ENCODE measurements at regions not wholly inside any gene's neighbourhood (a gene's known extent, or its start where the extent isn't known, plus 50 kb on each side); places are given as distances from the start of the nearest gene placed in this dataset.

- H3K9me3 Mint-ChIP-seq = no peaks in the 10 kb centered on the region
- no peak for DNase-seq
- H3K27me3 Mint-ChIP-seq = peaks cover 3% of the 10 kb centered on the region
- intact Hi-C loops (cut with micrococcal nuclease) = loop anchor here (10.0 kb wide), 4 partner anchors 297 to 1003 kb away; partner anchors contain the start of genes ACBD6 and GLUL
- no peaks in the 10 kb centered on the region for H3K36me3 Mint-ChIP-seq (ENCODE audit: low read depth)
- H3K4me1 Mint-ChIP-seq = peaks cover 25% of the 10 kb centered on the region
- H3K27ac Mint-ChIP-seq = peak overlapping the region; percentile 34
- H3K4me3 Mint-ChIP-seq = no peak overlapping the region
Measured at GRCh38 chr1:181391301-181391900, 91.9 kb upstream of the CACNA1E start.

DNA sequence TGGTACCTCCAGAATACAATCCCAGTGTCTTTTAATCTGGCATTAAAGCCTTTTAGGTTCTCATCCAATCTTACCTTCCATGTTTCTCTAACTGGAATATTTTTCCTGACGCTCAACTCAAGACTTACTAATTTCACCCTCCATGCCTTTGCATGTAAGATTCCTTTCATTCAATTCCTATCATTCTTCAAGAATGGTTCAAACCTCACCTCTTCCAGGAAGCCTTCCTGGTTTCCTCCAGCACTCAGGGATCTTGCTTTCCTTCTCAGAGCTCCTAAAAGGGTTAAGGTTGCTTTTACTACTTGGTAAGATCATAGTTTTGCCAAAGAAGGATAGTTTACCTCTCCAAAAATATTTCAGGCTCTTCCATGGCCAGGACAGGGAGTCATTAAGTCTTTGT, 91.2 kb upstream of the CACNA1E start:
- H3K4me1 Mint-ChIP-seq = peaks cover 25% of the 10 kb centered on the region
- intact Hi-C loops (cut with micrococcal nuclease) = loop anchor here (10.0 kb wide), 4 partner anchors 297 to 1003 kb away; partner anchors contain the start of genes ACBD6 and GLUL
- peak overlapping the region; percentile 35 for H3K27ac Mint-ChIP-seq
- no peak overlapping the region for H3K4me3 Mint-ChIP-seq
- H3K9me3 Mint-ChIP-seq = no peaks in the 10 kb centered on the region
- peaks cover 3% of the 10 kb centered on the region for H3K27me3 Mint-ChIP-seq
- DNase-seq = no peak
- no peaks in the 10 kb centered on the region for H3K36me3 Mint-ChIP-seq (ENCODE audit: low read depth)

GRCh38 chr1:181392613-181393220, 90.6 kb upstream of the CACNA1E start:
- Mint-ChIP-seq H3K27me3 (peaks cover 3% of the 10 kb centered on the region), H3K36me3 (ENCODE audit: low read depth) (no peaks in the 10 kb centered on the region), H3K4me3 (no peak overlapping the region), H3K27ac (peak overlapping the region; percentile 35), H3K9me3 (no peaks in the 10 kb centered on the region), H3K4me1 (peaks cover 29% of the 10 kb centered on the region)
- no peak for DNase-seq
- intact Hi-C loops (cut with micrococcal nuclease) = loop anchor here (10.0 kb wide), 4 partner anchors 298 to 1002 kb away; partner anchors contain the start of genes ACBD6 and GLUL

GRCh38 chr1:181394766-181395165, 88.6 kb upstream of the CACNA1E start:
- no peak for DNase-seq
- peaks cover under 1% of the 10 kb centered on the region for H3K27me3 Mint-ChIP-seq
- no peaks in the 10 kb centered on the region for H3K36me3 Mint-ChIP-seq (ENCODE audit: low read depth)
- no peak overlapping the region for H3K4me3 Mint-ChIP-seq
- no peak overlapping the region for H3K27ac Mint-ChIP-seq
- H3K9me3 Mint-ChIP-seq = no peaks in the 10 kb centered on the region
- H3K4me1 Mint-ChIP-seq = peaks cover 44% of the 10 kb centered on the region
- intact Hi-C loops (cut with micrococcal nuclease) = loop anchor here (5.0 to 10.0 kb wide), 7 partner anchors 77 to 1223 kb away; partner anchors contain the start of genes ACBD6 and GLUL

DNA sequence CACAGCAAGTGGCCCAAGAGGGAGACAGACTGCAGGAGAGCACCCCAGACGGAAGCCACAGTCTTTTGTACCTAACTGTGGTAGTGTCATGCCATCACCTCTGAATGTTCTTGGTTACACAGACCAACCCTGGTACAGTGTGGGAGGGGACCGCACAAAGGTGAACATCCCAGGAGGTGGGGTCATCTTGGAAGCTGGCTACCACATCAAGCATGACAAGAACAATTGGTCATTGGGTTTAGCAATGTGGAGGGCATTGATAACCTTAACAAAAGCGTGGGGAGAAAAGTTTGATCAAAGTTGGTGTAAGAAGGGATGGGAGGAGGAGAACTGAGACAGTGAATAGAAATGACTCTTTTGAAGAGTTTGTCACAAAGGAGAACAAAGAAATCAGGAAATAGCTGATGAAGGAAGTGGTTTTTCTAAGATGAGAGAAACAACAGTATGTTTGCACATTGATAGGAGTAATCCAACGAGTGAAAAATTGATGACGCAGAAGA, 87.1 kb upstream of the CACNA1E start:
- H3K9me3 Mint-ChIP-seq = no peaks in the 10 kb centered on the region
- peaks cover 46% of the 10 kb centered on the region for H3K4me1 Mint-ChIP-seq
- peak; percentile 88 for DNase-seq
- no peak overlapping the region for H3K27ac Mint-ChIP-seq
- no peaks in the 10 kb centered on the region for H3K27me3 Mint-ChIP-seq
- intact Hi-C loops (cut with micrococcal nuclease) = loop anchor here (2.0 to 10.0 kb wide), 8 partner anchors 79 to 1221 kb away; partner anchors contain the start of genes ACBD6 and GLUL
- no peaks in the 10 kb centered on the region for H3K36me3 Mint-ChIP-seq (ENCODE audit: low read depth)
- no peak overlapping the region for H3K4me3 Mint-ChIP-seq

DNA sequence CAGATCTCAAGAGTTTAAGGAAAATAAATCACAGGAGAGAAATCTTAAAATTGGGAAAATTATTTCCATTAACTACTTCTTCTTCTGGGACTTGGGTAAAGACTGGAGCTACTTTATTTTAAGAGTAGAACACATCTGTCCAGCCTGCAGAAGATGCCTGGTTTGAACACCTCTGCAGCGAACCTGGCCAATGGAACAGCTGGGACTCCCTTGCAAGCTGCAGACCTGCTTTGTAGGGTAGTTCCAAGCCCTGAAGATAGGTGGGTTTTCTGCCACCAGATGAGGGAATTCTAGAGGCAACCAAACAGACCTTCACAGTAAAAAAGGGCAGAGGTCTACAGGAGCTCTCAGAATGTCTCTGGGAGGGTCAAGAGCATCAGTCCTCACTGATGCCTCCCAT, 86.5 kb upstream of the CACNA1E start:
- Mint-ChIP-seq H3K36me3 (ENCODE audit: low read depth) (no peaks in the 10 kb centered on the region), H3K27me3 (no peaks in the 10 kb centered on the region), H3K4me1 (peaks cover 46% of the 10 kb centered on the region), H3K4me3 (no peak overlapping the region), H3K27ac (no peak overlapping the region), H3K9me3 (no peaks in the 10 kb centered on the region)
- peak; percentile 61 for DNase-seq
- intact Hi-C loops (cut with micrococcal nuclease) = loop anchor here (2.0 to 10.0 kb wide), 8 partner anchors 80 to 1220 kb away; partner anchors contain the start of genes ACBD6 and GLUL

DNA sequence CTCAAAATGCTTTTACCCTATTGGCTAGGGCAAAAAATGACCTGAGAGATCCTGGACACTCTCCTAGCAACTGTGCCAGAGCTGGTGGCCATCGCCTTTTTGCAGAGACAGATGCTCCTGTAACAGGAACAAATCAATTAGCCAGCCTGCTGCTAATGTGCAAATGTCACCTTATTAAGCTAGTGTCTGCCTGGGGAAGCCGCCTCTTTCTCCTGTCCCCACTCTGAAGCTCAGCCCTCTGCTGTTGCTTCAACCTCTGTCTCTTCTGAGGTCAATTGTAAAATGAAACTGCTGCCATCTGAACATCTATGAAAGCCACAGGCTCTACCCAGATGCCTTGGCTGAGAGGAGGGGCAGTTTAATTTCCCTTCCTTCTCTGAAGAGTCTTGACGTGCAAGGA, 85.5 kb upstream of the CACNA1E start:
- Mint-ChIP-seq H3K4me1 (peaks cover 39% of the 10 kb centered on the region), H3K36me3 (ENCODE audit: low read depth) (no peaks in the 10 kb centered on the region), H3K4me3 (peak overlapping the region; percentile 63), H3K9me3 (no peaks in the 10 kb centered on the region), H3K27ac (peak overlapping the region; percentile 87), H3K27me3 (no peaks in the 10 kb centered on the region)
- DNase-seq = peak; percentile 81
- intact Hi-C loops (cut with micrococcal nuclease) = loop anchor here (2.0 to 10.0 kb wide), 8 partner anchors 81 to 1219 kb away; partner anchors contain the start of genes ACBD6 and GLUL

GRCh38 chr1:181398544-181398943, 84.8 kb upstream of the CACNA1E start:
- no peaks in the 10 kb centered on the region for H3K36me3 Mint-ChIP-seq (ENCODE audit: low read depth)
- no peaks in the 10 kb centered on the region for H3K27me3 Mint-ChIP-seq
- no peaks in the 10 kb centered on the region for H3K9me3 Mint-ChIP-seq
- intact Hi-C loops (cut with micrococcal nuclease) = loop anchor here (5.0 to 10.0 kb wide), 7 partner anchors 81 to 1219 kb away; partner anchors contain the start of genes ACBD6 and GLUL
- H3K4me3 Mint-ChIP-seq = peak overlapping the region; percentile 63
- H3K27ac Mint-ChIP-seq = peak overlapping the region; percentile 87
- peaks cover 34% of the 10 kb centered on the region for H3K4me1 Mint-ChIP-seq
- peak; percentile 65 for DNase-seq

GRCh38 chr1:181405584-181405983, 77.7 kb upstream of the CACNA1E start:
- Mint-ChIP-seq H3K9me3 (no peaks in the 10 kb centered on the region), H3K27ac (no peak overlapping the region), H3K4me1 (peaks cover 20% of the 10 kb centered on the region), H3K36me3 (ENCODE audit: low read depth) (no peaks in the 10 kb centered on the region), H3K4me3 (no peak overlapping the region), H3K27me3 (no peaks in the 10 kb centered on the region)
- no peak for DNase-seq
- intact Hi-C loops (cut with micrococcal nuclease) = no loop called here

- Mint-ChIP-seq H3K36me3 (ENCODE audit: low read depth) (no peaks in the 10 kb centered on the region), H3K4me1 (peaks cover 10% of the 10 kb centered on the region), H3K9me3 (no peaks in the 10 kb centered on the region), H3K27me3 (no peaks in the 10 kb centered on the region), H3K4me3 (no peak overlapping the region), H3K27ac (no peak overlapping the region)
- DNase-seq = no peak
- intact Hi-C loops (cut with micrococcal nuclease) = no loop called here
Measured at GRCh38 chr1:181406989-181407388, 76.3 kb upstream of the CACNA1E start.

DNA sequence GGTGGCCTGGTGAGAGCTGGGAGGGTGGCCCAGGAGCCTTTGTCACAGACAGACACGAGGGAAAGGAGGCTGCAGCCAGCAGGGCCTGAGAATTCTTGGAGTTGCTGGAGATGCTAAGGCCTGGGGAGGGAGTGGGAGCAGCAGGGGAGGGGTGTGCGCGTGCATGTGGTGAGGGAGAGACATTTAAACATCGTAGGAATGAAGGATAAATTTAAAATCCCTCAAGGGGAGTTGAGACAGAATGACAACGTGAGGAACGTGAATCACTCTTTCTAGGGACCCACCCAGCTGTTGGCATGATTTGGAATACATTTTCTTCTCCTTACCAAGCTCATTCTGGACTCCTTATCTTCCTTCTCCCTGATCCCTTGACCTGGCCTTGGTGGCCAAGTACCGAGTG, 73.3 kb upstream of the CACNA1E start:
- DNase-seq = no peak
- Mint-ChIP-seq H3K36me3 (ENCODE audit: low read depth) (no peaks in the 10 kb centered on the region), H3K4me3 (no peak overlapping the region), H3K9me3 (no peaks in the 10 kb centered on the region), H3K4me1 (peaks cover 9% of the 10 kb centered on the region), H3K27me3 (no peaks in the 10 kb centered on the region), H3K27ac (no peak overlapping the region)
- intact Hi-C loops (cut with micrococcal nuclease) = no loop called here

DNA sequence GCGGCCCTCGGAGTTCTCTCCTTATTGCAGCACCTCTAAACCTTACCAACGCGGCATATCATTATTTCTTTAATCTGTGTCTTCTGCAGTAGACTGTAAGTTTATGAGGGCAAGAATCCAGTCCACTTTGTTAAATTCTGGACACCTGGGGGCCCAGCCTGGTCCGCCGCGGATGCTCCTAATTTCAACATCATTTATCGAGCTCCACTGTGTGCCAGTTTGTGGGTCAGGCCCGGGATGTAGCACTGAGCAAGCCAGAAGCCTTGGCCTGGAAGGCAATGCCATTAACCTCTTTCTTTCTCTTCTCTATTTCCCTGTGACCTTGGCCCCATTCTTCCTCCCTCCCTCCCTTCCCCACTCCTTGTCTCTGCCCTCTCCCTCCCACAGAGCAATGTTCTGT, 70.6 kb upstream of the CACNA1E start:
- no peaks in the 10 kb centered on the region for H3K27me3 Mint-ChIP-seq
- no peaks in the 10 kb centered on the region for H3K36me3 Mint-ChIP-seq (ENCODE audit: low read depth)
- H3K27ac Mint-ChIP-seq = no peak overlapping the region
- H3K9me3 Mint-ChIP-seq = no peaks in the 10 kb centered on the region
- no peak overlapping the region for H3K4me3 Mint-ChIP-seq
- no peaks in the 10 kb centered on the region for H3K4me1 Mint-ChIP-seq
- DNase-seq = no peak
- intact Hi-C loops (cut with micrococcal nuclease) = no loop called here

- H3K27me3 Mint-ChIP-seq = no peaks in the 10 kb centered on the region
- H3K27ac Mint-ChIP-seq = no peak overlapping the region
- no peaks in the 10 kb centered on the region for H3K4me1 Mint-ChIP-seq
- DNase-seq = no peak
- no peaks in the 10 kb centered on the region for H3K9me3 Mint-ChIP-seq
- H3K36me3 Mint-ChIP-seq (ENCODE audit: low read depth) = no peaks in the 10 kb centered on the region
- intact Hi-C loops (cut with micrococcal nuclease) = no loop called here
- H3K4me3 Mint-ChIP-seq = no peak overlapping the region
Measured at GRCh38 chr1:181413195-181413815, 70.0 kb upstream of the CACNA1E start.

DNA sequence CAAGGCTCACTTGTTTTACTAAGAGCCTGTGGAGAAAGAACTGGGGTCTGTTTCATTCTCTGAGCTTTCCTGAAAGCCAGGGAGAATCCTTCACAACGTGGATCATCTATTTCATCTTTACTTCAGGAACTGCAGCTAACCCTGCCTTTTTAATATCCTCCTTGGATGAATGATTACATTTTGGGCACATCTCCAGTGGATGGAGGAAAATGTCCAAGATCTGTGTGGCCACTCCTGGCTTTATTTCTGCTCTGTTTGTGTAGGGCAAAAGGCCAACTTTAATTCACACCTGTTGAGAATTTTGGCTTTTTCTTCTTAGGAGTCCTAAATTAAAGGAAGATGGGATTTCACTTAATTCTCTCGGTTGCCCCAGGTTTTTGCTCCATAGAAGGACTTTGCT, 69.5 kb upstream of the CACNA1E start:
- H3K4me3 Mint-ChIP-seq = no peak overlapping the region
- no peaks in the 10 kb centered on the region for H3K9me3 Mint-ChIP-seq
- H3K36me3 Mint-ChIP-seq (ENCODE audit: low read depth) = no peaks in the 10 kb centered on the region
- DNase-seq = no peak
- intact Hi-C loops (cut with micrococcal nuclease) = no loop called here
- no peaks in the 10 kb centered on the region for H3K4me1 Mint-ChIP-seq
- H3K27ac Mint-ChIP-seq = no peak overlapping the region
- H3K27me3 Mint-ChIP-seq = no peaks in the 10 kb centered on the region

Measured in activated CD4-positive, alpha-beta T cell treated with anti-CD3 and anti-CD28 coated beads, Interleukin-2, amount 10 ng/mL, durations not matched to agents 24 days and 14 days (primary cell).